Mammary epithelial cell (primary cell): ENCODE measurements at regions not wholly inside any gene's neighbourhood (a gene's known extent, or its start where the extent isn't known, plus 50 kb on each side); places are given as distances from the start of the nearest gene placed in this dataset.

Experiments used
- CTCF ChIP-seq, 2 donors: IDR thresholded peaks in 1 of 2; conservative IDR thresholded peaks in 1 of 2; 2 replicates each; pipeline ENCODE4 v1.5.1; 2011 to 2012; ENCODE audit warnings: inconsistent platforms in 2 of 2, low read length in 2 of 2, mild to moderate bottlenecking in 2 of 2, control low read depth in 1 of 2, low read depth in 1 of 2; ENCODE audit not compliant: insufficient read depth in 1 of 2; ENCODE audit errors: extremely low read depth in 1 of 2
- EZH2 ChIP-seq: IDR thresholded peaks from 2 replicates; pipeline ENCODE4 v1.6.1; 2012; ENCODE audit warnings: low read length, inconsistent platforms, borderline replicate concordance

GRCh38 chr13:83450591-83450990 lies 431.7 kb downstream of the SLITRK1 start:
- TF ChIP-seq CTCF (conservative IDR thresholded peaks at IDR 0.05 in 1 of 2, IDR thresholded peaks at IDR 0.05 in 1 of 2; ENCODE audit: extremely low read depth in 1 of 2, insufficient read depth in 1 of 2, low read depth in 1 of 2, low read length in 2 of 2) (no peak), EZH2 (no peak)
